H9 (cell line): ENCODE measurements at regions not wholly inside any gene's neighbourhood (a gene's known extent, or its start where the extent isn't known, plus 50 kb on each side); places are given as distances from the start of the nearest gene placed in this dataset.

Source experiments
- DNase-seq: peaks from one replicate; pipeline ENCODE4 v3.0.0-alpha.2; 2017
- H2AFZ ChIP-seq: one replicate; pipeline ENCODE4 v1.6.1; 2013; ENCODE audit warnings: mild to moderate bottlenecking, low read length, control low read depth, moderate library complexity
- H2AK5ac ChIP-seq: 2 replicates; pipeline ENCODE4 v1.6.1; 2013; ENCODE audit warnings: low read length, control low read depth, mixed read lengths; ENCODE audit not compliant: insufficient read length
- H2BK120ac ChIP-seq: one replicate; pipeline ENCODE4 v1.6.1; 2013; ENCODE audit warnings: low read depth, mild to moderate bottlenecking, low read length, control low read depth, inconsistent platforms; ENCODE audit not compliant: poor library complexity, severe bottlenecking
- H2BK12ac ChIP-seq: 2 replicates; pipeline ENCODE4 v1.6.1; 2013; ENCODE audit warnings: low read length, control low read depth, mixed read lengths, low read depth; ENCODE audit not compliant: insufficient read length
- H2BK15ac ChIP-seq: 2 replicates; pipeline ENCODE4 v1.6.1; 2013; ENCODE audit warnings: low read depth, low read length, control low read depth
- H2BK20ac ChIP-seq: one replicate; pipeline ENCODE4 v1.6.1; 2013; ENCODE audit warnings: low read depth, mild to moderate bottlenecking, low read length, control low read depth, inconsistent platforms; ENCODE audit not compliant: poor library complexity, severe bottlenecking
- H2BK5ac ChIP-seq: 2 replicates; pipeline ENCODE4 v1.6.1; 2013; ENCODE audit warnings: low read length, control low read depth, mixed read lengths; ENCODE audit not compliant: insufficient read length
- H3K14ac ChIP-seq: 2 replicates; pipeline ENCODE4 v1.6.1; 2013; ENCODE audit warnings: low read length, control low read depth; ENCODE audit not compliant: insufficient read depth
- H3K18ac ChIP-seq: 2 replicates; pipeline ENCODE4 v1.6.1; 2013; ENCODE audit warnings: low read depth, mild to moderate bottlenecking, mixed read lengths, low read length, control low read depth; ENCODE audit not compliant: insufficient read length
- H3K23ac ChIP-seq: 2 replicates; pipeline ENCODE4 v1.6.1; 2013; ENCODE audit warnings: low read length, control low read depth, mixed read lengths, low read depth; ENCODE audit not compliant: insufficient read length
- H3K23me2 ChIP-seq: 2 replicates; pipeline ENCODE4 v1.6.1; 2013; ENCODE audit warnings: low read depth, mild to moderate bottlenecking, mixed read lengths, low read length, control low read depth; ENCODE audit not compliant: insufficient read length, poor library complexity, severe bottlenecking
- H3K27ac ChIP-seq: 2 replicates; pipeline ENCODE4 v1.5.1; 2013; ENCODE audit warnings: low read length, control low read depth, mixed read lengths, low read depth; ENCODE audit not compliant: insufficient read length
- H3K27me3 ChIP-seq: 2 replicates; pipeline ENCODE4 v1.6.1; 2013; ENCODE audit warnings: low read length, control low read depth, inconsistent platforms; ENCODE audit not compliant: insufficient read depth
- H3K4ac ChIP-seq: 2 replicates; pipeline ENCODE4 v1.6.1; 2013; ENCODE audit warnings: low read depth, mild to moderate bottlenecking, control low read depth, inconsistent platforms, low read length, moderate library complexity
- H3K4me1 ChIP-seq: 2 replicates; pipeline ENCODE4 v1.6.1; 2013; ENCODE audit warnings: low read length, control low read depth, inconsistent platforms; ENCODE audit not compliant: insufficient read depth
- H3K4me2 ChIP-seq: 2 replicates; pipeline ENCODE4 v1.6.1; 2013; ENCODE audit warnings: low read length, control low read depth, mixed read lengths; ENCODE audit not compliant: insufficient read length, insufficient read depth
- H3K56ac ChIP-seq: 2 replicates; pipeline ENCODE4 v1.6.1; 2013; ENCODE audit warnings: low read depth, mild to moderate bottlenecking, mixed read lengths, low read length, control low read depth; ENCODE audit not compliant: insufficient read length
- H3K79me1 ChIP-seq: 2 replicates; pipeline ENCODE4 v1.6.1; 2013; ENCODE audit warnings: low read depth, mild to moderate bottlenecking, moderate library complexity, low read length, control low read depth, inconsistent platforms; ENCODE audit not compliant: insufficient read depth, poor library complexity, severe bottlenecking
- H3K79me2 ChIP-seq: 2 replicates; pipeline ENCODE4 v1.6.1; 2013; ENCODE audit warnings: low read length, control low read depth, inconsistent platforms; ENCODE audit not compliant: insufficient read depth
- H3K9ac ChIP-seq: 2 replicates; pipeline ENCODE4 v1.6.1; 2013; ENCODE audit warnings: low read length, control low read depth, mixed read lengths; ENCODE audit not compliant: insufficient read length; ENCODE audit errors: extremely low read depth
- H3K9me3 ChIP-seq: one replicate; pipeline ENCODE4 v1.6.1; 2013; ENCODE audit warnings: low read depth, low read length, inconsistent platforms; ENCODE audit not compliant: control insufficient read depth
- H3T11ph ChIP-seq: one replicate; pipeline ENCODE4 v1.6.1; 2013; ENCODE audit warnings: mild to moderate bottlenecking, low read length, control low read depth, inconsistent platforms
- H4K20me1 ChIP-seq: one replicate; pipeline ENCODE4 v1.6.1; 2013; ENCODE audit not compliant: control insufficient read depth, insufficient read length, insufficient read depth
- H4K5ac ChIP-seq: 2 replicates; pipeline ENCODE4 v1.6.1; 2013; ENCODE audit warnings: low read depth, mild to moderate bottlenecking, mixed read lengths, low read length, control low read depth; ENCODE audit not compliant: insufficient read length
- H4K8ac ChIP-seq: replicated peaks from 2 replicates; pipeline ENCODE4 v1.6.1; 2013; ENCODE audit warnings: low read length, control low read depth, mixed read lengths, low read depth; ENCODE audit not compliant: insufficient read length
- H4K91ac ChIP-seq: 2 replicates; pipeline ENCODE4 v1.6.1; 2013; ENCODE audit warnings: low read depth, mild to moderate bottlenecking, moderate library complexity, mixed read lengths, low read length, control low read depth; ENCODE audit not compliant: insufficient read length
- H3K27ac Mint-ChIP-seq, 3 experiments: 2 replicates in 2 of 3; 3 replicates in 1 of 3; pipeline ENCODE4 v1.8.0; 2020 to 2021; ENCODE audit warnings: mixed read lengths in 3 of 3, mild to moderate bottlenecking in 1 of 3, moderate library complexity in 1 of 3
- H3K27me3 Mint-ChIP-seq: 2 replicates; pipeline ENCODE4 v1.8.0; 2021; ENCODE audit warnings: low read depth, mild to moderate bottlenecking, moderate library complexity, mixed read lengths
- H3K36me3 Mint-ChIP-seq, 3 experiments: 2 replicates in 2 of 3; 3 replicates in 1 of 3; pipeline ENCODE4 v1.8.0; 2020 to 2021; ENCODE audit warnings: low read depth in 3 of 3, mixed read lengths in 3 of 3; ENCODE audit not compliant: insufficient read depth in 1 of 3
- H3K4me1 Mint-ChIP-seq, 2 experiments: 2 replicates each; pipeline ENCODE4 v1.8.0; 2020; ENCODE audit warnings: mixed read lengths in 2 of 2
- H3K4me3 Mint-ChIP-seq, 2 experiments: 2 replicates in 1 of 2; 3 replicates in 1 of 2; pipeline ENCODE4 v1.8.0; 2020 to 2021; ENCODE audit warnings: mild to moderate bottlenecking in 2 of 2, mixed read lengths in 2 of 2, moderate library complexity in 1 of 2
- H3K9me3 Mint-ChIP-seq, 2 experiments: 2 replicates in 1 of 2; 3 replicates in 1 of 2; pipeline ENCODE4 v1.8.0; 2020; ENCODE audit warnings: mild to moderate bottlenecking in 2 of 2, mixed read lengths in 2 of 2, moderate library complexity in 1 of 2
- WGBS: extraction: QIAGEN DNeasy Blood & Tissue Kit; methylation state at CpG from one replicate; pipeline ENCODE4 v1.1.7; 2013; ENCODE audit warnings: missing lambda C conversion rate, low lambda C conversion rate, mixed read lengths; ENCODE audit not compliant: insufficient read length; ENCODE audit errors: extremely low coverage; 5-methylcytosine and 5-hydroxymethylcytosine counted together
- TF ChIP-seq, protein P1 (sequence below): fragments of 200-600 bp; sonication (generic); conservative IDR thresholded peaks from 3 replicates; pipeline ENCODE4 v1.8.0; 2021; ENCODE audit warnings: antibody characterized with exemption, mild to moderate bottlenecking

DNA sequence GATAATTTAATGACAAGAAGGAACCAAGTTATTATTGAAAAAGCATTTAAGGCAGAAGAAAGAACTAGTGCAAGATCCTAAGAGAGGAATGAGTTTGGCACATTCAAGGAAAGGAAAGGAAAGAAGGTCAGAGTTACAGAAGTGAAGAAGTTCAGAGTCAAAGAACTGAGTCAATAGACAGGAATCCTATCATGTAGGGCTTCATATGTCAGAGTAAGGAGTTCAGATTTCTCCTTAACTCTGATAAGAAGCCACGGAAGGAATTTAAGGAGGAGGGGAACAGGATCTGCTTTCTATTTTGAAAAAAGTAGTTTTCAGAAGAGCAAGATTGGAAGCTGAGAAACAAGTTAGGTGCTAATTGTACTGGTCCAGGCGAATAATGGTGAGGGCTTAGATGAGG lies 223.1 kb upstream of the FOXN3 start:
- H3K9me3 ChIP-seq = no peaks in the 10 kb centered on the region
- H3K27me3 ChIP-seq = no peaks in the 10 kb centered on the region
- no peak overlapping the region for H3K14ac ChIP-seq
- no peak overlapping the region for H3K27ac ChIP-seq
- no peak overlapping the region for H3K9ac ChIP-seq
- no peak for DNase-seq
- no peak overlapping the region for H3K27ac Mint-ChIP-seq
- H4K5ac ChIP-seq = no peak overlapping the region
- H3T11ph ChIP-seq = no peak overlapping the region
- H2BK15ac ChIP-seq = no peak overlapping the region
- no peak overlapping the region for H3K18ac ChIP-seq
- peaks cover 19 to 20% of the 10 kb centered on the region in 2 experiments for H3K4me1 Mint-ChIP-seq
- no peaks in the 10 kb centered on the region for H3K79me2 ChIP-seq
- no peaks in the 10 kb centered on the region for H3K23me2 ChIP-seq
- no peaks in the 10 kb centered on the region for H3K4me1 ChIP-seq
- peaks cover 4 to 6% of the 10 kb centered on the region in 2 experiments; a peak in 4 of 5 replicates for H3K9me3 Mint-ChIP-seq
- no peak overlapping the region for H4K91ac ChIP-seq
- no peak overlapping the region for H3K23ac ChIP-seq
- peaks cover 0 to 6% (median 1%) of the 10 kb centered on the region in 3 experiments; a peak in 3 of 7 replicates for H3K36me3 Mint-ChIP-seq
- no peak overlapping the region for H4K8ac ChIP-seq
- H2AK5ac ChIP-seq = no peak overlapping the region
- H2AFZ ChIP-seq = no peak overlapping the region
- H4K20me1 ChIP-seq = no peaks in the 10 kb centered on the region
- H3K27me3 Mint-ChIP-seq = no peaks in the 10 kb centered on the region
- no peak overlapping the region for H2BK12ac ChIP-seq
- no peak overlapping the region for H3K4me2 ChIP-seq
- H3K56ac ChIP-seq = no peak overlapping the region
- H3K4ac ChIP-seq = no peak overlapping the region
- H2BK120ac ChIP-seq = no peak overlapping the region
- H2BK5ac ChIP-seq = no peak overlapping the region
- no peak overlapping the region for H3K4me3 Mint-ChIP-seq
- TF ChIP-seq, protein P1, sequence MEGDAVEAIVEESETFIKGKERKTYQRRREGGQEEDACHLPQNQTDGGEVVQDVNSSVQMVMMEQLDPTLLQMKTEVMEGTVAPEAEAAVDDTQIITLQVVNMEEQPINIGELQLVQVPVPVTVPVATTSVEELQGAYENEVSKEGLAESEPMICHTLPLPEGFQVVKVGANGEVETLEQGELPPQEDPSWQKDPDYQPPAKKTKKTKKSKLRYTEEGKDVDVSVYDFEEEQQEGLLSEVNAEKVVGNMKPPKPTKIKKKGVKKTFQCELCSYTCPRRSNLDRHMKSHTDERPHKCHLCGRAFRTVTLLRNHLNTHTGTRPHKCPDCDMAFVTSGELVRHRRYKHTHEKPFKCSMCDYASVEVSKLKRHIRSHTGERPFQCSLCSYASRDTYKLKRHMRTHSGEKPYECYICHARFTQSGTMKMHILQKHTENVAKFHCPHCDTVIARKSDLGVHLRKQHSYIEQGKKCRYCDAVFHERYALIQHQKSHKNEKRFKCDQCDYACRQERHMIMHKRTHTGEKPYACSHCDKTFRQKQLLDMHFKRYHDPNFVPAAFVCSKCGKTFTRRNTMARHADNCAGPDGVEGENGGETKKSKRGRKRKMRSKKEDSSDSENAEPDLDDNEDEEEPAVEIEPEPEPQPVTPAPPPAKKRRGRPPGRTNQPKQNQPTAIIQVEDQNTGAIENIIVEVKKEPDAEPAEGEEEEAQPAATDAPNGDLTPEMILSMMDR = no peak
- H3K79me1 ChIP-seq = no peaks in the 10 kb centered on the region
- WGBS = no CpG with 5 or more reads among the region's 2 CpGs
- no peak overlapping the region for H2BK20ac ChIP-seq
